ENCODE measurements at regions not wholly inside any gene's neighbourhood (a gene's known extent, or its start where the extent isn't known, plus 50 kb on each side); places are given as distances from the start of the nearest gene placed in this dataset.

DNA sequence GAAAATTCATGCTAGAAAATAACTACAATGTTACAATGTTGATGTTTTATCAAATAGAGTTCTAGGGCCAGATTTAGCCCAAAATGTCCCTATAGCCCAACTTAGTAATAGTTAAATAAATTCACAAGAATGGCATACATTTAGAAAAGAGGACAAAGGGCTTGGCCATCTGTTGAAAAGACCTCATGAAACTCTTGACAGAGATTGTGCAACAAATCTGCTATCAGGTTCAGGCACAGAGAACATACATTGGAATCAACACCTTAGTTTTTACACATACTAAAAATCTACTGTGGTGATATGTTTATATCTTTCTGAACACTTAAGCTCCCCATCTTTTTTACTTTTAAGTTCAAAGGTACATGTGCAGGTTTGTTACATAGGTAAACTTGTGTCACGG, 298.3 kb upstream of the DACH1 start:
- DNase-seq (ENCODE audit: low read depth) = no peak

DNA sequence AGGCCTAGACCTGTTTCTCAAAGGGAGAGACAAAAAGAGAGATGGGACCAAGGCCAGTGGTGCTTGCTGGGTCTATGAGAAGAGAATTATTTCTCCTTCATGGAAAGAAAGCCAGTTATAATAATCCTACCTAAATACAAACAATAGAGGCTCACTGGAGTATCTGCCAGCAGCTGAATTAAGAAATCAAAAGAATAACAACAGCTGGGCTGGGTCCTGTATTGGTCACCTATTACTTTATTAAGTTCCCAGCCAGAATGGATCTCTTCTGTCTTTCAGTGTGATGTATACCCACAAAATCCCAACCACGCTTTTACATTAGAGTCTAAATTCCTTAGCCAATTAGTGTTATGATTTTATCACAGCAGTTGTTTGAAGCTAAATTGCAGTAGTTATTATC, 297.8 kb upstream of the DACH1 start:
- no peak for DNase-seq (ENCODE audit: low read depth)

DNA sequence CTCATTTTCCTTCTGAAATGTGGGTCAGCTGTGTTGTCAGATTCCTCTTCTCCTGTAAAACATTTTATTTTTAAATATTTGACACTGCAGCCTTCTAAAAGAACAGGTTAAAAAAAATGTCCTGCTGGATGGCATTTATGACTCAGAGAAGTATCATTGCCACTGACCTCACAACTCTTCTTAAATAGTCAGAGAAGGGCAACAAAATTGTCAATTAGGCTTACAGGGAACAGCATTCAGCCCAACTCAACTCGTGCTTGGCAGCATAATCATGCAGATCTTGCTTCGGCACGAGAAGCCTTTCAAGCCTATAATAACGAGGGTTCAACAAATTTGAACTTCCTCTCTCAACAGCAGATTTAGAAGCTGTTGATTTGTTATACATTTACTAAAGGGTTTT, 296.7 kb upstream of the DACH1 start:
- no peak for DNase-seq (ENCODE audit: low read depth)

DNA sequence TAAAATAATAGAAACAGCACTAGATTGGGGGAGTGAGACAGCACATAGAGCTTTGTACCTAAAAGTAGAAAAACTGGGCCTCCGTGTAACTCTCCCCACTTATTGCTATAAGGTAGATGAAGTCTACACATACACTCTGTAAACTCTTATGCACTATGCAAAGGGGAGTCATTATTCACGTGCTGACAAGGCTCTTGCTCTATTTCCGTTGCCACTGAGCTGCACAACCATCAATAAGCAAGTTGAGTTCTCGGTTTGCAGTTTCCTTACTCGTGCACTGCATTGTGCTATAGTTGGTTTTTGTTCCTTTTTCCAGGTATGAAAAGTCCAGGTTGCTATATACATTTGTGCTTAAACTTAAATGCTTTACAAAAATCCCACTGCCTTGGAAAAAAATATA, 294.0 kb upstream of the DACH1 start:
- no peak for DNase-seq (ENCODE audit: low read depth)

DNA sequence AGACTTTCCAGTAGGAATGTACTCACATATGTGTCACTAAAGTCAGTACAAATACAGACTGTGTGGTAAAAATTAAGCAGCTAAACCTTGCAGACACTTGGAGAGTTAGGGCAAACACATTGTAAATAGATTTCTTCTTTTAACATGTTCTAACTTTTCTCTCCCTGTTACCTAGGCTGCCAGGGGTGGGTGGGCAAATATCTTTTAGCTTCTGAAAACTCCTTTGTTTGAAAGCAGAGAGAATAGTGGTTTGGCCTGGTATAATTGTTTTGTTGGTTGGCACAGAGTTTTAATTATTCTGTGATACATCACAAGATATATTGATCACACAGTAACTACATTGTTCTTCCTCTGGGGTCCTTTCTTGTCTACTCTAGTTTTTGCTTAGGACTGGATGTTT, 289.8 kb upstream of the DACH1 start:
- DNase-seq (ENCODE audit: low read depth) = no peak

DNA sequence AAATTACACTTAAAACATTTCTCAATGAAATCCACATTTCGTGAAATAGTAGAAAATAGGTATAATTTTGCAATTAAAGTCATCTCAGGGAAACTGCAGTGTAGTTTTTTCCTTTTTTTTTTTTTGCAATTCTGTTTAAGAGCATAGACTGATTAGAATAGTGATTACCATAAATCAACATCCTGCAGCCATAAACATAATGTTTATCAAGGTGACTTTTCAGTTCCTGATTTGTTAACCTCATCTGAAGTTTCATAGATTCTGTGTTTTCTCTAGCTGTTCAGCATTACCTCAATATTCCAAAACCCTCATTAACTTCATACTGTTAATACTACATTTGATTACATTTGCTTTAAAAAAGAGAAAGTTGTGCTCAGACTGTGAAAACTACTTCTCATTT, 286.3 kb upstream of the DACH1 start:
- no peak for DNase-seq (ENCODE audit: low read depth)

DNA sequence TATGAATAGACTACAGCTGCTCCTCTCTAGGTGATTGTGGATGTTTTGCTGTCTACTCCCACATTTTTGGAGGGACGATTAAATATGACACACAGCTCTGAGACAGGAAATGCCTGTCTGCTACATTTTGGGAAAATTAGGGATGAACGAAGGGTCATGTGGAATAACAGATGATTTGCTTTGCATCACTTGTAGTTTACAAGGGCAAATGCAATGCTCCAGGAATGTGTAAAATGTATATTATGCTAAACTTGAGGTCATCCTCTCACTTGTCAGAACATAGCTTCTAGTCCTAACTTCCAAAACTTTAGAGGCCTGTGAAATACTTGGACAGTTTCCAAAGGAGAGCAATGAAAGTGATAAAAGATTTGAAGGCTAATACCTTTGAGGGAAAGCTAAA, 284.2 kb upstream of the DACH1 start:
- DNase-seq (ENCODE audit: low read depth) = no peak

DNA sequence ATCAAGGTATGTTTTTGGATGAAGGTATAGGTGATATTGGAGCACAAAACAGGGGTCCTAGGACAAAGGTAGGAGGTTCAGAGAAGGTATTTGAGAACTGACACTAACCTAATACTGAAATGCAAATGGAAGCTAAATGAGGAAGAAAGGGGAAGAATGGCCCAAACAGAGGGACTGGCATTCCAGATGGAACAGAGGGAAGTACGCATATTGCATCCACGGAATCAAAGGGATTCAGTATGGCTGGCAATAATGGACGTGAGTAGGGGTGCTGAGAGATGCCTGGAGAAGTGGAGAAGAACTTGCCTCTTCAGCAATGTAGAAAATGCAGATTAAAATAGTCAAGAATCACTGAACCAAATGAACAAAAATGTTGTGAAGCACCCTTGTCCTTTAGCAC, 283.5 kb upstream of the DACH1 start:
- no peak for DNase-seq (ENCODE audit: low read depth)

DNA sequence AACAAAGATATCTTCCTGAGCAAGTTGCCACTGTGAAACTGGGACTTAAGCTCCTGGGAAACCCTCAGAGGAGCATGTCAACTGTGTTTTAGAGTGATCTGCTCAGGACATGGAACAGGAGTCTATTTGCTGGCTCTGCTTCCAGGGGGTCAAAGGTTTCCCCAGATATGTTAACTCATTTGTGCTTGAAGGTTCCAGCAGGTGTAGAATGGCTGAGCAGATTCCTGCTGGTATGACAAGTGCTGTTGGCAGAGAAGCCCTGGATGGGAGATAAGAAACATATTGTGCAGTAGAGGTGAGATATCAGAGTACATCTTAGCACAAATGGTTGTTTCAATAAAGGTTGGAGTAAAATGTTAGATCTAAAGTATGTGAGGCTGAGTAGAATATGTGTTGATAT, 282.7 kb upstream of the DACH1 start:
- no peak for DNase-seq (ENCODE audit: low read depth)

DNA sequence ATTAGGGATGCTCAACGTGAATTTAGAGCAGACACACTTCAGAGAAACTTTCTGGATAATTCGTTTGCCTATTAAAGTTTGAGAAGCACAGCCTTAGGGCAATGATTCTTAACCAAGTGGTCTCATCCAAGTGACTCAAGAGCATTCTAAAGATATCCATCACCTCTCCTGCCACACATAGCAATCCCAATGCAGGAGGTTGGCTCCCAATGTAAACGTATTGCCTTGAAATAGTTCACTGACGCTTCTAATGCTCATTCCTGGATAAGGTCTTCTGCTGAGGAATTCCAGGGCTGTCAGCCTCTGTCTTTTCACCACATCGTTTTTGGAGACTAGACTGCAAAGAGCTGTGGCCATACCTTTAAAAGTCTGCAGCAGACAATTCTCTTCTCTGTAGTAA, 279.8 kb upstream of the DACH1 start:
- no peak for DNase-seq (ENCODE audit: low read depth)

DNA sequence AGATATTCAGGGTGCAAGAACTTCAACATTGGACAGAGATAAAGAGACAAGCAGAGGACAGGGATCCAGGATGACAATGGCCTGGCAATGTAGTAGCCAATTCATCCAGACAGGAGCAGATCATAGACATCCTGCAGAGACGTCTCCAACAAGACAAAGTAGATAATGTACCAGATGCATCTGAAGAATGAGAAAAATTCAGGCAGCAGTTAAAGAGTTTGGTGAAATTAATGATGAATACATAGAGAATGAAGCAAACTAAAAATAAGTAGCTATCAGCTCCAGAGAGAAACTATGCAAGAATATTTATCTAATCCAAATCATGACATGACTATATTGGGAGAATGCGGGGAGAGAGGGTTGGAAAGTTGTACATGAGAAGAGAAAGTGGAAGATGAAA, 278.4 kb upstream of the DACH1 start:
- no peak for DNase-seq (ENCODE audit: low read depth)

DNA sequence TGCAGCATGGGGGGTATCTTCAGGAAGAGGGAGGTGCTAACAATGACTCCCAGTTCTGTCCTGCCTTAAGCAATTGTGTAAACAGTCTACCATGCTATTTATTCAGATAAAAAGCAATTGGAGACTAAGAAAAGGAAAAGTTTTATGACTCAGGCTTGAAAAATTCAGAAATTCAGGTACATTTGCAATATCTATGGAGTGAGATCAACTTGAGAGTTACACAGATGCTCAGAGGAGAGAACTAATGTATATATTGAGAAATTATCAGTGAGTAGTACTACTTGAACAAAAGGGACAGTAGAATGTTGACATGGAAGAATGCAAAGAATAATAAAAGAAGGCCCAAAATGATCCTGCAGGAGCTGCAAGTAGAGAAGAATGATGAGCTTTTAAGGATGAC, 277.6 kb upstream of the DACH1 start:
- DNase-seq (ENCODE audit: low read depth) = no peak

DNA sequence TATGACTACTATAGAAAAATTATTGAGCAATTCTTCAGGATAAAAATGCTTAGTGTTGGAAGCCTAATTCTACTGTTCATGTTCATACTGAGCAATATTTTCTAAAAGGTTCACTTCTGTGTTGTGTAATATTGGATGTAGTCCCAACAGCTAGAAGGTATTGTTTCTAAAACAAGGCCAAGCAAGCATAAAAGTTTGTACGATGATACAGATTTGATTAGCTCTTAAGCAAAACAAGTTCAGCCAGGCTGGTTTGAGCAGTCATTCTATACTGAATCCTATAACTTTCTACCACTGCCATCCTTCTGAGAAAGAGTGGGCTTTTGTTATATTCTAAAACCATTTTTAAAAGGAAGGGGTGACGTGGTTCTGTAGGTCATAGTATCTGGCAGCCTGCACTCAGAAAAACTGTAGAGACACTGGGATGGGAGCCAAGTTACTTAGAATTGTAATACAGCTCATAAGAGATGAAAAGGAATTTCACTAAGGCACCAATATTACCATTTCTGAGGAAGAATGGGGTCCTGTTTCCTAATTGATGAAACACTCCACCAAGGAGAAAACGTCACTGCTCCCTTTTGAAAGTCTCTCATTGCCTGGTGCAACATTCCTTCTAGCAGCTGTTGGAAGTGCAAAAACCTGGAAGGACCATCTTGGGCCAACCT, 275.0 kb upstream of the DACH1 start:
- DNase-seq (ENCODE audit: low read depth) = no peak

DNA sequence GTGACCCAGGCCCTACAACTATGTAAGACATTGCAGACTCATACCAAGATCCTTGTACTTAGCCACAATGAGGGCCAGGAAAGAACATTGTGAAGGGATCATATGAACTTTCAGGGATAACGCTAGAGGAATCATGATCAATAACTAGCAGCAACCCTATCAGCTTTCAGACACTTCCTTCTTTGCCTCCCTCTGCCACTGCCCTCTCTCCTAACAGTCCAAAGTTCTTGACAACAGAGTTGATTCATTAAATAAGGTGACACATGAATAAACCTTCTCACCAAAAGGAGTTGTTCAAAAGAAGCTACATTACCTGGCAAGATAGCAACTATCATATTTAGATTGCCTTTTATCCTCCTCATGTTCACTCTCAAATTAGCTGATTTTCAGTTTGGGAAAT, 272.2 kb upstream of the DACH1 start:
- DNase-seq (ENCODE audit: low read depth) = no peak

DNA sequence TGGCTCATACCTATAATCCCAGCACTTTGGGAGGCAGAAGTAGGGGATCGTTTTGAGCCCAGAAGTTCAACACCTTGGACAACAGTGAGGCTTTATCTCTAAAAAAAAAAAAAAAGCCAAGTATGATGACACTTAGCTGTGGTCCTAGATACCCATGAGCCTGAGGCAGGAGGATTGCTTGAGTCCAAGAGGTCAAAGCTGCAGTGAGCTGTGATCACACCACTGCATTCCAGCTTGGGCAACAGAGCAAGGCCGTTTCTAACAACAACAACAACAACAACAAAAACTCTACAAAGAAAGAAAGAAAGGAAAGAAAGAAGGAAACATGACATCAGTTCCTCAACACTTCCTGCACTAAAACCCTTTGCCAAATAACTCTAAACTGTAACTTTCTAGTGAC, 265.1 kb upstream of the DACH1 start:
- no peak for DNase-seq (ENCODE audit: low read depth)

DNA sequence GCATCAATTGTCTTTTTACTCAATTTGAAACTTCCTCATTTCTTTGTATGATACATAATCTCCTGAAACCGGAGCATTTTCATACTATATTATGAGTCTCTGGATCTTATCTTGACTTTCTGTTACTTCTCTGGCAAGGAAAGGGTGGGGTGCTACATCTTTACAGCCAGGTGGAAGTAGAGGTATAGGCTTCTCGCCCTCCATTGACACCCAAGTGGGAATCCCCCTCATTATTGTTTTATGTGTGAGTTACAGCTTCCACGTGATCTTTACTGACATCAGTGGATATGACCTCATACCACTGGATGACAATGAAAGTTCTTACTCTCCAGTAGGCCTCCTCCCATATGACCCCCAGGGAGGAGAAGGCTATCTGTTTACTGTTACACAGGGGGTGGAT, 262.1 kb upstream of the DACH1 start:
- DNase-seq (ENCODE audit: low read depth) = no peak

DNA sequence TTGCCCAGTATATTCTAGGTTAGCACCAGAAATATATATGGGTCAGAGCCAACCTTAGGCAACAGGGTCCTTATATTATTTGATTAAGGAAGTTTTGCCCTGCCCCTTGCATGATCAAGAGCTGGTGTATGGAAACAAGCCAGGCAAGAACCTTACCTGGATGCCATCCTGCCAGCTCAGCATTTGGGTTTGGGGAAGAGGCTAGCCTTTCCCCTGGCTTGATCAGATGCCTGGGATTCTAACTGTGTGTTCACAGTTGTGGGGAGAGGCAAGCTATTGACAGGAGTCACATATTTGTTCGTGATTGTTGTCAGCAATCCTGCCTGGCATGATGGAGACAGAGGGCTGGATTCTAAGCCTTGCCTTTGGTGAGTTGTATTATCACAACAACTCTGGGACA, 260.0 kb upstream of the DACH1 start:
- no peak for DNase-seq (ENCODE audit: low read depth)

DNA sequence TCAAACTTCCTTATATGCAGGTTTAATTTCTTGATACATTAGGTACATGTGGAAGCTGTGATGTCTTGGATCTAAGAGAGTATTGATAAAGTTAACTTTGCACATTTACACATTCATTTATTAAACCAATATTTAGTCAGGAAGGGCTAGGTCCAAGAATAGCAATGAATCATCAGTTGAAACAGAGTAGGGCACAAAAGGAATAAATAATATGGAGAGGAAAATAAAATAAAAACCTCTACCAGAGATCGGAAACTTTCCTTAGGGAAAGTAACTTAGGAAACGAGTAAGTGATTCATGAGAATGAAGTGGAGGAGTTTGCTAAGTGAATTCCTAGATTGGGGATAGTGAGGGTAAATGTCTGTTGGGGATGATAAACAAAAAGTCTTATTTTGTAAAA, 259.4 kb upstream of the DACH1 start:
- DNase-seq (ENCODE audit: low read depth) = no peak

DNA sequence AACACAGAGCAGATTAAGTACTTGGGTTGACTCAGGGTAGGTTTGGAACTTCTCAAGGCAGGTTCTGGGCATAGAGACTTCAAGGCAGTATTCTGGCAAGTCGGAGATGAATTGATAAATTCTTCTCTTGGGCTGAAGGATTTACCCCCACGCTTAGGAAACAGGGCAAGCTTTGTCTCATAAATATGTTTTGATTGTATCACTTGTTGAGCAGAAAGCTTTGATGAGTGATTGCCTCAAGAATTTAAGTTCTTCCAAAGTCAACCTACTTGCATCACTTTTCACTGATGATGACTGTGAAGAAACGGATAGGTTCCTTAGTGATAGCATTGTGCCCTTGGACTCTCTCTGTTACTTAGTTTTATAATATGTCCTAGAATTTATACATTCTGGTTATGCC, 258.6 kb upstream of the DACH1 start:
- DNase-seq (ENCODE audit: low read depth) = no peak

DNA sequence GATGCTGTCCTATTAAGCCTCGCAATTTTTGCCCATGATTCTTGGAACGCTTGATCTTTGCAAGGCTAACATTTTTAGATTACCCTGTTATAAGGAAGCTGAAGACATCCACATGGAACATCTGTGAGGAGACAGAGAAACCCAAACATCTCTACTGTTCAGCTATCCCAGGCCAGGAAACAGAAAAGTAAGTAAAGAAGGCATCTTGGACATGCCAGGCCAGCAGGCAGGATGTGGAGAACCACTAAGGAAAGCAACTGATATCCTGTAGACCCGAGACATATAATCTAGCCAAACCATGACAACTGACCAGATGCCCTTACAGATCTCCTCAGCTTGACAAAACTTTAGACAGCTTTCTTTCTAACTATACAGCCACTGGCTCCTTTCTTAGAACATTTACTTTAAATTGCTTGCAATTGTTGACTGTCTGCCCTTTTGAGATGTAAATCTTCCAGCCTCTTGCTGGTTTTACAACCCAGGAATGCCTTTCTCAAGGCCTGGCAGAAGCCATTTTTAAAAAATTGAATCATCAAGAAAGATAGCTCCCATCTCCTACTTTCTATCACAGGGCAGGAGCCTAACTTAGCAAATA, 255.8 kb upstream of the DACH1 start:
- DNase-seq (ENCODE audit: low read depth) = no peak

DNA sequence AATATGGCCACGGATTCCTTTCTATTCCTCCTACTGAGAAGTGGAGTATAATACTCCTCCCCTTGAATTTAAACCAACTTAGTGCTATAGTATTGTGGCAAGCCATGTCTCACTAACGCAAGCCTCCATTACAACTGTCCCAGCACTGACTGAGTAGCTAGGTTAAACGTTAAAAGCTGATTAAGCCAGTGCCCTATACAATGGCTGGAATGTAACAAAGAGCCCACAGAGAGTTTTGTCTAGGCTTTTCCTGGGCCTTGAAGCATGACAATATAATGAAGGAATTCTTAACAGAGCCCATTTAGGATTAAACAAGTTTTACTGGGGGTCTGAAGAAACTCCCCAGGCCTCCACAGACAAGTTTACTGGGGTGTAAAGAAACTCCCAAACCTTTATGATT, 254.5 kb upstream of the DACH1 start:
- no peak for DNase-seq (ENCODE audit: low read depth)

DNA sequence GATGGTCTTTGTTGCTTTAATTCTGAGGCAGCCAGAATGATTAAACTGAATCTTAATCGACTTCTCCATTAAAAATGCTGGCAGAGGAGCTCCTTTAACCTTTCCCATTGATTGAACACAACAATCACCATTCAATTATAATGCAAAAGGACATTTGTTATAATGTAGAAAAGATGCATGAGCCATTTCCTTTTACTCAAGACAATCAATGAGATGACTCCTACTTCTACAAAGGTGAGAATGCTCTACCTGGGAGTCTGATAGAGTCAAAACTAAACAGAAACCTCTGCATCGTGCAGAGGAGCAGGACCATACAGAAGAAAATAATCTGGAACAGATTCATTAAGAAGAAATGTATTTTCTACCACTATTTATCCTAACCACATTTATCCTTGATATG, 253.6 kb upstream of the DACH1 start:
- DNase-seq (ENCODE audit: low read depth) = no peak

DNA sequence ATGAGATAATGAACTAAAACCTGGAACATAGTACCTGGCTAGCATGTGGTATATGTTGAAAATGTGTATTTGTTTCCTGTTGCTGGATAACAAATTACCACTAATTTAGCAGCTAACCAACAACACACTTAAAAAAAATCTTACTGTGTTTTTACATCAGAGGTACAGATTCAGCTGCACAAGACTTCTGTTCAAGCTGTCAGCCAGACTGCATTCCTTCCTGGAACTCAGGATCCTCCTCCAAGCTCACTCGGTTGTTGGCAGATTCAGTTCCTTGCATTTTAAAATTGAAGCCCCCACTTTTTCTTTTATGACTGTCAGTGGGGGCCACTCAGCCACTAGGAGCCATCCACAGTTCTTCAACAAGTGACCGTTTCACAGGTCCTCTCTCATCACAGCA, 246.9 kb upstream of the DACH1 start:
- no peak for DNase-seq (ENCODE audit: low read depth)

DNA sequence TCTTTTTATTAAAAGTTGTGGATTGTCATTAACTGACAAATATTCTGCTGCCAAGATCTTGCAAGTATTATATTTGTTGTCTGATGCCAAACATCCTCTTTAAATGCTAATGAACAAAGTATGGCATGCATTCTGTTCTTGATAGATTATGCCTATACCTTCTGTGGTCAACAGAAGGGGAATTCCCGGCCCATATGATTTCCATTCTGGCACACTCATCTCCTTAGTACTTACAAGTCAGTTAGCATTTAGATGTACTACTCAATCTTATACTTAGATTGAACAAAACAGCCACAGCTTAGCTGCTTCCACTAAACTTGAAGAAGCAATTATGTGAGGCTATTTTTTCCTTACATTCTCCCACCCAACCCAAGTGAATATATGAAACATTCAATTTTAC, 246.1 kb upstream of the DACH1 start:
- no peak for DNase-seq (ENCODE audit: low read depth)

DNA sequence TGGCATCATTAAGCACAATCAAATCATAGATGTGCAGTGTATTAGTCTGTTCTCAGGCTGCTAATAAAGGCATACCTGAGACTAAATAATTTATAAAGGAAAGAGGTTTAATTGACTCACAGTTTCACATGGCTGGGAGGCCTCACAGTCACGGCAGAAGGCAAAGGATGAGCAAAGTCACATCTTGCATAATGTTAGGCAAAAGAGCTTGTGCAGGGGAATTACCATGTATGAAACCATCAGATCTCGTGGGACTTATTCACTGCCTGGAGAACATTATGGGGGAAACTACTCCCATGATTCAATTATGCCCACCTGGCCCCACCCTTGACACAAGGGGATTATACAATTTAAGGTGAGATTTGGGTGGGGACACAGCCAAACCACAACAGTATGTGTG, 245.2 kb upstream of the DACH1 start:
- no peak for DNase-seq (ENCODE audit: low read depth)

All from stromal cell of bone marrow (primary cell).